ENCODE measurements at regions not wholly inside any gene's neighbourhood (a gene's known extent, or its start where the extent isn't known, plus 50 kb on each side); places are given as distances from the start of the nearest gene placed in this dataset.

- TF ChIP-seq CTCF (IDR thresholded peaks at IDR 0.05; ENCODE audit: low read depth, low read length) (no peak), MAX (IDR thresholded peaks at IDR 0.05; ENCODE audit: low read depth, low read length) (no peak), POLR2A (IDR thresholded peaks at IDR 0.05; ENCODE audit: extremely low read depth, insufficient read length) (no peak), MYC (IDR thresholded peaks at IDR 0.05; ENCODE audit: low read depth, low read length) (no peak)
Measured at GRCh38 chr15:100806157-100806556, 73.5 kb upstream of the ALDH1A3 start.
